ENCODE measurements at regions not wholly inside any gene's neighbourhood (a gene's known extent, or its start where the extent isn't known, plus 50 kb on each side); places are given as distances from the start of the nearest gene placed in this dataset.

DNA sequence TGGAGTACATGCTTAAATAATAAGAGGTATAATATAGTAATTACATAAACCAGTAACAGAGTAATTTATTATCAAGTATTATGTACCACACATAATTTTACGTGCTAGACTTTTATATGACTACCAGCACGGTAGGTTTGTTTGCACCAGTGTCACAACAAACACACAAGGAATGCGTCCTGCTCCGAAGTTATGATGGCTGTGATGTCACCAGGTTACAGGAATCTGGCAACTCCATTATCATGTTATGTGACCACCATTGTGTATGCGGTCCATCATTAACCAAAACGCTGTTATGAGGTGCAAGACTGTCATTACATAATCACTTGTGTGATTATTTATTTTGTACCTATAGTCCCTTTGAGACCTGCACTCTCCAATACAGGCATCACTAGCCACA is 235.2 kb upstream of the PMEPA1 start:
- Histone ChIP-seq H3K9me3 (ENCODE audit: insufficient read depth in 2 of 2, low read depth in 1 of 2, low read length in 1 of 2) (no peaks in the 10 kb centered on the region), H3K18ac (ENCODE audit: extremely low read depth, low read length) (no peak overlapping the region), H2BK12ac (ENCODE audit: low read depth, low read length) (no peak overlapping the region), H2BK5ac (ENCODE audit: low read depth, low read length) (no peak overlapping the region), H3K79me1 (ENCODE audit: low read depth, low read length) (no peaks in the 10 kb centered on the region), H3K4me2 (ENCODE audit: insufficient read depth in 1 of 2, low read depth in 2 of 2, low read length in 2 of 2) (no peak overlapping the region), H2BK15ac (ENCODE audit: low read length) (no peak overlapping the region), H3K9ac (replicated peaks in 1 of 4; ENCODE audit: extremely low read depth in 1 of 4, low read depth in 3 of 4, low read length in 3 of 4) (no peak overlapping the region), H3K14ac (ENCODE audit: insufficient read length) (no peak overlapping the region), H4K20me1 (replicated peaks in 1 of 2; ENCODE audit: control insufficient read depth in 1 of 2, insufficient read depth in 2 of 2, low read length in 2 of 2) (no peaks in the 10 kb centered on the region), H3K4me3 (ENCODE audit: extremely low read depth in 1 of 4, insufficient read depth in 2 of 4, low read depth in 3 of 4, low read length in 4 of 4) (no peak overlapping the region), H2AFZ (ENCODE audit: low read length) (no peak overlapping the region), H3K4ac (replicated peaks; ENCODE audit: insufficient read length, low read depth, low read length) (no peak overlapping the region), H2AK5ac (ENCODE audit: low read depth, low read length) (no peak overlapping the region), H2BK20ac (ENCODE audit: low read length) (no peak overlapping the region), H3K23ac (ENCODE audit: insufficient read length) (no peak overlapping the region), H2BK120ac (replicated peaks; ENCODE audit: low read depth, low read length) (no peak overlapping the region), H3K23me2 (ENCODE audit: low read depth, low read length) (peaks cover 6% of the 10 kb centered on the region; the same call in 1 of the 2 replicates), H3K27ac (ENCODE audit: low read depth, low read length) (no peak overlapping the region), H3K79me2 (ENCODE audit: control insufficient read depth in 1 of 2, insufficient read depth in 2 of 2, low read length in 2 of 2) (no peaks in the 10 kb centered on the region), H3K36me3 (ENCODE audit: control insufficient read depth in 2 of 4, insufficient read depth in 4 of 4, low read length in 3 of 4) (no peaks in the 10 kb centered on the region), H4K5ac (ENCODE audit: insufficient read length, low read depth, low read length) (no peak overlapping the region), H3K27me3 (replicated peaks in 1 of 4; ENCODE audit: control insufficient read depth in 3 of 4, extremely low read depth in 1 of 4, insufficient read depth in 3 of 4, low read length in 3 of 4) (no peaks in the 10 kb centered on the region), H3K4me1 (replicated peaks in 1 of 4; ENCODE audit: control insufficient read depth in 3 of 4, insufficient read depth in 4 of 4, low read length in 3 of 4) (0 out of 7 replicates have a peak, but pooled peaks cover 0 to 2% (median 0%) of the 10 kb centered on the region in 4 experiments), H3K56ac (replicated peaks; ENCODE audit: insufficient read length, low read depth, low read length) (no peak overlapping the region), H4K91ac (replicated peaks; ENCODE audit: insufficient read length, low read length) (no peak overlapping the region), H4K8ac (ENCODE audit: extremely low read depth, insufficient read depth, low read length) (no peak overlapping the region)
- FAIRE-seq (no peak), DNase-seq (ENCODE audit: low read depth in 1 of 2, low spot score in 2 of 2) (no peak)
- ChIA-PET POLR2A (ENCODE audit: partially characterized antibody) (no interaction called here), CTCF (ENCODE audit: partially characterized antibody) (interaction anchor here (0.6 kb wide), 1 partner anchor 15 kb away, joined by 3 read pairs; no protein-coding TSS in a partner anchor)
- WGBS, 2 experiments (ENCODE audit: extremely low coverage in 1 of 2, insufficient coverage in 1 of 2, insufficient read length in 1 of 2, insufficient replicate concordance in 2 of 2, low coverage in 1 of 2, low lambda C conversion rate in 2 of 2, missing lambda C conversion rate in 1 of 2): 90% methylated on average over 6 of the region's 6 CpGs; no CpG with 5 or more reads in 1 of the 2 experiments
- TF ChIP-seq ZNF274 (IDR thresholded peaks at IDR 0.05; ENCODE audit: borderline replicate concordance, extremely low read depth, low read length) (no peak), HDAC6 (IDR thresholded peaks at IDR 0.05; ENCODE audit: low read depth, low read length) (no peak), RFX5 (IDR thresholded peaks at IDR 0.05; ENCODE audit: borderline replicate concordance, low read depth, low read length) (no peak), SAP30 (IDR thresholded peaks at IDR 0.05; ENCODE audit: insufficient read depth, insufficient replicate concordance, low read length) (no peak), EP300 (IDR thresholded peaks at IDR 0.05; ENCODE audit: borderline replicate concordance in 1 of 2, low read depth in 2 of 2, low read length in 2 of 2) (no peak), POLR2A (IDR thresholded peaks at IDR 0.05; ENCODE audit: control extremely low read depth in 1 of 2, low read depth in 2 of 2, low read length in 2 of 2) (no peak), GABPA (IDR thresholded peaks at IDR 0.05; ENCODE audit: borderline replicate concordance, insufficient read depth, low read length) (no peak), RAD21 (IDR thresholded peaks at IDR 0.05 in 1 of 2, conservative IDR thresholded peaks at IDR 0.05 in 1 of 2; ENCODE audit: low read depth in 2 of 2, low read length in 2 of 2) (no peak), MAX (IDR thresholded peaks at IDR 0.05) (no peak), KDM5A (IDR thresholded peaks at IDR 0.05; ENCODE audit: low read length) (no peak), SP2 (IDR thresholded peaks at IDR 0.05; ENCODE audit: low read length) (no peak)
- TF ChIP-seq, protein P1, sequence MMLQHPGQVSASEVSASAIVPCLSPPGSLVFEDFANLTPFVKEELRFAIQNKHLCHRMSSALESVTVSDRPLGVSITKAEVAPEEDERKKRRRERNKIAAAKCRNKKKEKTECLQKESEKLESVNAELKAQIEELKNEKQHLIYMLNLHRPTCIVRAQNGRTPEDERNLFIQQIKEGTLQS (IDR thresholded peaks at IDR 0.05; ENCODE audit: insufficient read depth, low read depth, low read length): no peak
- TF ChIP-seq, protein P2, sequence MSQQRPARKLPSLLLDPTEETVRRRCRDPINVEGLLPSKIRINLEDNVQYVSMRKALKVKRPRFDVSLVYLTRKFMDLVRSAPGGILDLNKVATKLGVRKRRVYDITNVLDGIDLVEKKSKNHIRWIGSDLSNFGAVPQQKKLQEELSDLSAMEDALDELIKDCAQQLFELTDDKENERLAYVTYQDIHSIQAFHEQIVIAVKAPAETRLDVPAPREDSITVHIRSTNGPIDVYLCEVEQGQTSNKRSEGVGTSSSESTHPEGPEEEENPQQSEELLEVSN (IDR thresholded peaks at IDR 0.05): no peak

Measured in H1 (cell line).